ENCODE measurements at regions not wholly inside any gene's neighbourhood (a gene's known extent, or its start where the extent isn't known, plus 50 kb on each side); places are given as distances from the start of the nearest gene placed in this dataset.
A peak's percentile ranks its signal among the peaks of the same experiment; 100 is the strongest.

DNA sequence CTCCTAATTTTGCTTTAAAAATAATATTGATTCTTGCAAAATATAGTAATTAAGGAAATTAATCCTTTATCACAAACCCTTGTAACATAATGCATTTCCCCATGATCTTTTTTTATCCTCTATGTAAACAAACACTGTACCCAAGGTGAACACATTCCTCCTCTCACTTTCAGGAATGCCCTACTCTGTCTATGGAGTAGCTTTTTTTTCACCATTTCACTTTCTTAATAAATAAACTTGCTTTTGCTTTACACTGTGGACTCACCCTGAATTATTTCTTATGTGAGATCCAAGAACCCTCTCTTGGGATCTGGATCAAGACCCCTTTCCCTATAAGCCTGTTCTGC is 90.5 kb upstream of the LRRN1 start:
- Mint-ChIP-seq H3K4me1 (ENCODE audit: insufficient read depth, unreplicated experiment) (peaks cover 21% of the 10 kb centered on the region), H3K9me3 (ENCODE audit: unreplicated experiment) (no peaks in the 10 kb centered on the region), H3K27ac (ENCODE audit: low read depth, unreplicated experiment) (peak overlapping the region; percentile 55), H3K4me3 (ENCODE audit: unreplicated experiment) (no peak overlapping the region), H3K36me3 (ENCODE audit: insufficient read depth, unreplicated experiment) (no peaks in the 10 kb centered on the region), H3K27me3 (ENCODE audit: insufficient read depth, unreplicated experiment) (no peaks in the 10 kb centered on the region)
- DNase-seq (ENCODE audit: unreplicated experiment) = no peak
- CTCF ChIA-PET = no interaction called here
- no TSS peak for BruUV-seq (replicated peaks)
- intact Hi-C loops (cut with micrococcal nuclease) = no loop called here
- TF ChIP-seq CTCF (IDR thresholded peaks at IDR 0.05; ENCODE audit: unreplicated experiment) = no peak
- POLR2A ChIA-PET = no interaction called here

DNA sequence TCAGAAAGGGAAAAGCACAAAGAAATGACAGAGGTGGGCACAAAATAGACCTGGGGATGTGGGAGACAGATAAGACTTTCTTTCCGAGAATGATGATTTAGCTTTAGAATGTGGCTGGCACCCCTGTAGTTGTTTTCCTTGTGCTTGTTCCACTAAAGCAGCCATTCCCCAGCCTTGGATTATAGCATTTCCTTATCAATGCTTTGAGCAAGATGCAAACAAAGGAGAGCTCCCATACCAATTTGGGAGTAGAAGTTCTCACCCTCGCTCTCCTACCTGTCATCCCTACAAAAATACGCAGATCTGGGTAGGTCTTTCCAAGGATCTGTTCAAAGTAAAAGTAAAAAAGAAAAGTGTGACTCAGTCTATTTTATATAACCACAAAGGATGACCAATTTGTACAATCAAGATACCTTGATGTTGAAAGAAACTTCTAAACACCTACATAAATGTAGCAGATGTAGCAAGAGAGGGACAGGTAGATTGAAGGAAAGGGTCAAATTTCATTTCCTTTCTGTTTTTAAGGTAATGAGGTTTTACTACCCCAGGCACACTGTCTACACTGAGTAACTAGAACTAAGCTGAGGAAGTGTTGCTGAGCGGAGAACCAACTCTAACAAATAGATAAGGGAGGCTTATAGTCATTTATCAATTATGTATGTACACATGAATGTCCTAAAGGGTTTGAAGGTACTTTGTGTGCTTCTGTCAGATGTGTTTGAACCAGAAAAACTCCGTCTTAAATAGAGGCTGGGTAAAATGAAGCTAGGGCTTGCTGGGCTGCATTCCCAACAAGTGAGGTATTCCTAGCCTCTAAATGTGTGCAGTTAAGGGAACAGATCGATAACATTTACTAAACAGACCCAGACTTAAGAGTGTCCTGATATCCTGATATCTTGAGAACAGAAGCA is 91.1 kb upstream of the LRRN1 start:
- H3K27ac Mint-ChIP-seq (ENCODE audit: low read depth, unreplicated experiment) = no peak overlapping the region
- peak; percentile 31 for DNase-seq (ENCODE audit: unreplicated experiment)
- BruUV-seq (replicated peaks) = no TSS peak

GRCh38 chr3:3705090-3705775 is 94.0 kb upstream of the LRRN1 start:
- H3K27ac Mint-ChIP-seq (ENCODE audit: low read depth, unreplicated experiment) = no peak overlapping the region
- no peak for DNase-seq (ENCODE audit: unreplicated experiment)
- intact Hi-C loops (cut with micrococcal nuclease) = no loop called here
- no peak for TF ChIP-seq CTCF (IDR thresholded peaks at IDR 0.05; ENCODE audit: unreplicated experiment)
- H3K4me1 Mint-ChIP-seq (ENCODE audit: insufficient read depth, unreplicated experiment) = peaks cover 21% of the 10 kb centered on the region
- H3K9me3 Mint-ChIP-seq (ENCODE audit: unreplicated experiment) = no peaks in the 10 kb centered on the region
- ChIA-PET POLR2A (no interaction called here), CTCF (no interaction called here)
- no peaks in the 10 kb centered on the region for H3K27me3 Mint-ChIP-seq (ENCODE audit: insufficient read depth, unreplicated experiment)
- no TSS peak for BruUV-seq (replicated peaks)
- no peaks in the 10 kb centered on the region for H3K36me3 Mint-ChIP-seq (ENCODE audit: insufficient read depth, unreplicated experiment)
- H3K4me3 Mint-ChIP-seq (ENCODE audit: unreplicated experiment) = no peak overlapping the region

More for the DNA sequence above, 91.1 kb upstream of the LRRN1 start:
- ChIA-PET CTCF (no interaction called here), POLR2A (no interaction called here)
- no peak overlapping the region for H3K4me3 Mint-ChIP-seq (ENCODE audit: unreplicated experiment)
- no peaks in the 10 kb centered on the region for H3K9me3 Mint-ChIP-seq (ENCODE audit: unreplicated experiment)
- H3K4me1 Mint-ChIP-seq (ENCODE audit: insufficient read depth, unreplicated experiment) = peaks cover 21% of the 10 kb centered on the region
- no peaks in the 10 kb centered on the region for H3K27me3 Mint-ChIP-seq (ENCODE audit: insufficient read depth, unreplicated experiment)
- no peak for TF ChIP-seq CTCF (IDR thresholded peaks at IDR 0.05; ENCODE audit: unreplicated experiment)
- H3K36me3 Mint-ChIP-seq (ENCODE audit: insufficient read depth, unreplicated experiment) = no peaks in the 10 kb centered on the region
- intact Hi-C loops (cut with micrococcal nuclease) = no loop called here

DNA sequence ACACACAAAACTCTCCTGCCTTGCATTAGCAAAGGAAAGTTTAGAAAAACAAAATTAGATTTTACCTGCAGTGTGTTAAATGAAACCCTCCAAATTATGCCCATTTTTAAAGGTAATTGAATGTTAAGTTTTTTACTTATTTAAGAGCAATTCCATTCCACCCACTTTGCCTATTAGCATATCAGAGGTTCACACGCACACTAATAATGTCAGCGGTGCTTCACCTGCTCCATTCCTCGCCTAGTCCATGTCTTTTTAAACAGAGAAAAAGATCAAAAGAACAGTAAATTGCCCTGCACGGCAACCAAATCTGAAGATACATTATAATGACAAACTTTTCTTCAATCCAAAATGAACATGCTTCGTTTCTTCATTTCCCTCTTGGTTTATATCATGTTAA is 97.3 kb upstream of the LRRN1 start:
- intact Hi-C loops (cut with micrococcal nuclease) = no loop called here
- Mint-ChIP-seq H3K9me3 (ENCODE audit: unreplicated experiment) (no peaks in the 10 kb centered on the region), H3K4me3 (ENCODE audit: unreplicated experiment) (no peak overlapping the region), H3K27ac (ENCODE audit: low read depth, unreplicated experiment) (no peak overlapping the region), H3K27me3 (ENCODE audit: insufficient read depth, unreplicated experiment) (no peaks in the 10 kb centered on the region), H3K36me3 (ENCODE audit: insufficient read depth, unreplicated experiment) (no peaks in the 10 kb centered on the region), H3K4me1 (ENCODE audit: insufficient read depth, unreplicated experiment) (no peaks in the 10 kb centered on the region)
- POLR2A ChIA-PET = no interaction called here
- CTCF ChIA-PET = no interaction called here
- DNase-seq (ENCODE audit: unreplicated experiment) = no peak
- TF ChIP-seq CTCF (IDR thresholded peaks at IDR 0.05; ENCODE audit: unreplicated experiment) = no peak
- BruUV-seq (replicated peaks) = no TSS peak
